Neural progenitor cell (in vitro differentiated cells): ENCODE measurements at regions not wholly inside any gene's neighbourhood (a gene's known extent, or its start where the extent isn't known, plus 50 kb on each side); places are given as distances from the start of the nearest gene placed in this dataset.
"Not testable (repeated sequence)": the region's sequence is repeated elsewhere in the genome, so short reads cannot be mapped to it uniquely, and the experiment has no call there.

Source experiments
- DNase-seq: peaks from one replicate; pipeline ENCODE4 v3.0.0-alpha.2; 2016; ENCODE audit warnings: low spot score
- H2AFZ ChIP-seq: fragments of 200-600 bp; sonication (generic); replicated peaks from 2 replicates; pipeline ENCODE4 v1.6.1; 2016; ENCODE audit warnings: antibody characterized with exemption
- H3F3A ChIP-seq: fragments of 200-600 bp; sonication (generic); 2 replicates; pipeline ENCODE4 v1.6.1; 2016; ENCODE audit warnings: antibody characterized with exemption, low read depth
- H3K27ac ChIP-seq: fragments of 200-600 bp; sonication (generic); 2 replicates; pipeline ENCODE4 v1.5.1; 2016; ENCODE audit warnings: mild to moderate bottlenecking
- H3K27me3 ChIP-seq: fragments of 200-600 bp; sonication (generic); 2 replicates; pipeline ENCODE4 v1.6.1; 2016; ENCODE audit warnings: mild to moderate bottlenecking, moderate library complexity
- H3K36me3 ChIP-seq: fragments of 200-600 bp; sonication (generic); 2 replicates; pipeline ENCODE4 v1.5.1; 2016
- H3K4me1 ChIP-seq: fragments of 200-600 bp; sonication (generic); 2 replicates; pipeline ENCODE4 v1.6.1; 2016; ENCODE audit warnings: mixed run types
- H3K4me2 ChIP-seq: fragments of 200-600 bp; sonication (generic); 2 replicates; pipeline ENCODE4 v1.6.1; 2016
- H3K4me3 ChIP-seq: fragments of 200-600 bp; sonication (generic); 2 replicates; pipeline ENCODE4 v1.5.1; 2016
- H3K79me2 ChIP-seq: fragments of 200-600 bp; sonication (generic); 2 replicates; pipeline ENCODE4 v1.6.1; 2016; ENCODE audit warnings: low read depth
- H3K9ac ChIP-seq: fragments of 200-600 bp; sonication (generic); 2 replicates; pipeline ENCODE4 v1.6.1; 2016
- H3K9me3 ChIP-seq: fragments of 200-600 bp; sonication (generic); 2 replicates; pipeline ENCODE4 v1.5.1; 2016; ENCODE audit warnings: low read depth
- H4K20me1 ChIP-seq: fragments of 200-600 bp; sonication (generic); 2 replicates; pipeline ENCODE4 v1.6.1; 2016; ENCODE audit warnings: low read depth
- H3K27ac Mint-ChIP-seq: 3 replicates; pipeline ENCODE4 v1.8.0; 2021; ENCODE audit warnings: mixed read lengths
- H3K27me3 Mint-ChIP-seq: 2 replicates; pipeline ENCODE4 v1.8.0; 2022; ENCODE audit warnings: low read depth, mild to moderate bottlenecking, inconsistent platforms, moderate library complexity, mixed read lengths; ENCODE audit not compliant: insufficient read depth
- H3K36me3 Mint-ChIP-seq: 3 replicates; pipeline ENCODE4 v1.8.0; 2021; ENCODE audit warnings: mixed read lengths
- H3K4me1 Mint-ChIP-seq: 3 replicates; pipeline ENCODE4 v1.8.0; 2021; ENCODE audit warnings: mixed read lengths
- H3K4me3 Mint-ChIP-seq: 3 replicates; pipeline ENCODE4 v1.8.0; 2021; ENCODE audit warnings: mild to moderate bottlenecking, moderate library complexity, mixed read lengths
- H3K9me3 Mint-ChIP-seq: 3 replicates; pipeline ENCODE4 v1.8.0; 2020; ENCODE audit warnings: mixed read lengths
- EZH2 ChIP-seq: fragments of 200-600 bp; sonication (generic); IDR thresholded peaks from 2 replicates; pipeline ENCODE4 v1.6.1; 2017; ENCODE audit warnings: antibody characterized with exemption, mild to moderate bottlenecking, moderate library complexity
- EZH2phosphoT487 ChIP-seq: fragments of 200-600 bp; sonication (generic); IDR thresholded peaks from 2 replicates; pipeline ENCODE4 v1.6.1; 2017; ENCODE audit warnings: antibody characterized with exemption
- TF ChIP-seq, protein P1 (sequence below): fragments of 200-600 bp; sonication (generic); IDR thresholded peaks from 2 replicates; pipeline ENCODE4 v1.5.1; 2017; ENCODE audit warnings: antibody characterized with exemption, mild to moderate bottlenecking

DNA sequence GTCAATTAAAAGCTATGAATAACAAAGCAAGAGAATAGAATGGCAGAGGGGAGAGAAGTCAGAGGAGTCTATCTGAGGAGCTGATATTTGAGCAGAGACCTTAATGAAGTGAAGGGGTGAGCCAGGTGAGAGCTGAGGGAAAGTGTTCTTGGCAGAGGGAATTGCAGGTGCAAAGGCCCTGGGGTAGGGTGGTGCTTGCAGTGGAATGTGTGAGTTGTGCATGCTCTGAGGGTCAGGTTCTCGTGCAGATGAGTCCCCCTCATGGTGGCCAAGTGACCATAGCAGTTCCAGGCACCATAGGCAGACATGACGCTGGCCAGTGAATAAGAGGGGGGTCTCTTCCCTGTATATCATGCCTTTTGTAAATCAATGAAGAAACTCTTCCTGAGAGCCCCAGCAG, 58.9 kb upstream of the ALX4 start:
- Mint-ChIP-seq H3K4me1 (peaks cover 16% of the 10 kb centered on the region), H3K36me3 (no peaks in the 10 kb centered on the region), H3K27ac (no peak overlapping the region), H3K4me3 (no peak overlapping the region), H3K9me3 (no peaks in the 10 kb centered on the region), H3K27me3 (peaks cover 12% of the 10 kb centered on the region)
- Histone ChIP-seq H3F3A (no peaks in the 10 kb centered on the region), H3K4me2 (no peak overlapping the region), H3K9ac (no peak overlapping the region), H3K36me3 (no peaks in the 10 kb centered on the region), H4K20me1 (no peaks in the 10 kb centered on the region), H3K27me3 (no peaks in the 10 kb centered on the region), H3K79me2 (no peaks in the 10 kb centered on the region), H3K27ac (no peak overlapping the region), H3K9me3 (no peaks in the 10 kb centered on the region), H3K4me1 (peaks cover 5% of the 10 kb centered on the region), H3K4me3 (no peak overlapping the region), H2AFZ (no peak overlapping the region)
- TF ChIP-seq EZH2phosphoT487 (no peak), EZH2 (no peak)
- TF ChIP-seq, protein P1, sequence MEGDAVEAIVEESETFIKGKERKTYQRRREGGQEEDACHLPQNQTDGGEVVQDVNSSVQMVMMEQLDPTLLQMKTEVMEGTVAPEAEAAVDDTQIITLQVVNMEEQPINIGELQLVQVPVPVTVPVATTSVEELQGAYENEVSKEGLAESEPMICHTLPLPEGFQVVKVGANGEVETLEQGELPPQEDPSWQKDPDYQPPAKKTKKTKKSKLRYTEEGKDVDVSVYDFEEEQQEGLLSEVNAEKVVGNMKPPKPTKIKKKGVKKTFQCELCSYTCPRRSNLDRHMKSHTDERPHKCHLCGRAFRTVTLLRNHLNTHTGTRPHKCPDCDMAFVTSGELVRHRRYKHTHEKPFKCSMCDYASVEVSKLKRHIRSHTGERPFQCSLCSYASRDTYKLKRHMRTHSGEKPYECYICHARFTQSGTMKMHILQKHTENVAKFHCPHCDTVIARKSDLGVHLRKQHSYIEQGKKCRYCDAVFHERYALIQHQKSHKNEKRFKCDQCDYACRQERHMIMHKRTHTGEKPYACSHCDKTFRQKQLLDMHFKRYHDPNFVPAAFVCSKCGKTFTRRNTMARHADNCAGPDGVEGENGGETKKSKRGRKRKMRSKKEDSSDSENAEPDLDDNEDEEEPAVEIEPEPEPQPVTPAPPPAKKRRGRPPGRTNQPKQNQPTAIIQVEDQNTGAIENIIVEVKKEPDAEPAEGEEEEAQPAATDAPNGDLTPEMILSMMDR = no peak
- no peak for DNase-seq

DNA sequence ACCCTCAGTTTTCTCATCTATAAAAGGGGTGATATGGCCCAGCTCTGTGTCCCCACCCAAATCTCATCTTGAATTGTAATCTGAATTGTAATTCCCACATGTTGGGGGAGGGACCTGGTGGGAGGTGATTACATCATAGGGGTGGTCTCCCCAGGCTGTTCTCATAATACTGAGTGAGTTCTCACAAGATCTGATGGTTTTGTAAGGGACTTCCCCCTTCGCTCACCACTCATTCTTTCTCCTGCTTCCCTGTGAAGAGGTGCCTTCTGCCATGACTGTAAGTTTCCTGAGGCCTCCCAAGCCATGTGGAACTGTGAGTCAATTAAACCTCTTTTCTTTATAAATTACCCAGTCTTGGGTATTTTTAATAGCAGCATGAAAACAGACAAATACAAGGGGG, 61.1 kb upstream of the ALX4 start:
- H2AFZ ChIP-seq, H3K27me3 ChIP-seq, H3K4me1 ChIP-seq, H3K27ac ChIP-seq, H3K36me3 ChIP-seq, H3K79me2 ChIP-seq, H3K9me3 ChIP-seq, H4K20me1 ChIP-seq, H3F3A ChIP-seq, H3K4me2 ChIP-seq, DNase-seq, H3K27ac Mint-ChIP-seq, H3K36me3 Mint-ChIP-seq, H3K9ac ChIP-seq, H3K4me3 Mint-ChIP-seq, H3K4me3 ChIP-seq, H3K9me3 Mint-ChIP-seq: not testable (repeated sequence)
- peaks cover 10% of the 10 kb centered on the region for H3K27me3 Mint-ChIP-seq
- peaks cover 14% of the 10 kb centered on the region for H3K4me1 Mint-ChIP-seq

DNA sequence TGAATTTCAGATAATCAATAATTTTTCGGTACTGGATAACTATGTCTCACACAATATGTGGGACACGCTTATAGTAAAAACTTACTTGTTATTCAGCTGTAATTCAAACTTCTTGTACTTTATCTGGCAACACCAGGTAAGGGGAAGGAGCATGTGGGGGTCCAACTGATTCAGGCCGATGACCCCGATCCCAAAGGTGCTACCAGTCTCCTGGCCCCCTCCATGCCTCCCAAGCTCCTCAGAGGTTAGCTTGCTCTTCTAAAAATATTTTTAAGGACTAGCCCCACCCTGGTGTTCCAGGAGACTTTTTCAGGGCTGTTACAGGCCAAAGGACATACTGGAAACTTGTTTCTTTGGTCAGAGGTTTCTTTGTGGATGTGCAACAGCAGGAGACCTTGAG, 61.8 kb upstream of the ALX4 start:
- Histone ChIP-seq H3K4me1 (peaks cover under 1% of the 10 kb centered on the region), H3K27ac (no peak overlapping the region), H4K20me1 (no peaks in the 10 kb centered on the region), H3K36me3 (no peaks in the 10 kb centered on the region), H3K9ac (no peak overlapping the region), H3K9me3 (no peaks in the 10 kb centered on the region), H3K4me2 (no peak overlapping the region), H3F3A (no peaks in the 10 kb centered on the region), H2AFZ (no peak overlapping the region), H3K79me2 (no peaks in the 10 kb centered on the region), H3K27me3 (no peaks in the 10 kb centered on the region), H3K4me3 (no peak overlapping the region)
- no peak for DNase-seq
- no peak overlapping the region for H3K4me3 Mint-ChIP-seq
- H3K27ac Mint-ChIP-seq = no peak overlapping the region
- H3K36me3 Mint-ChIP-seq = no peaks in the 10 kb centered on the region
- peaks cover 5% of the 10 kb centered on the region for H3K9me3 Mint-ChIP-seq
- H3K27me3 Mint-ChIP-seq = peaks cover 5% of the 10 kb centered on the region
- H3K4me1 Mint-ChIP-seq = peaks cover 11% of the 10 kb centered on the region
- TF ChIP-seq EZH2 = no peak
- no peak for TF ChIP-seq EZH2phosphoT487
- TF ChIP-seq, protein P1 = no peak

DNA sequence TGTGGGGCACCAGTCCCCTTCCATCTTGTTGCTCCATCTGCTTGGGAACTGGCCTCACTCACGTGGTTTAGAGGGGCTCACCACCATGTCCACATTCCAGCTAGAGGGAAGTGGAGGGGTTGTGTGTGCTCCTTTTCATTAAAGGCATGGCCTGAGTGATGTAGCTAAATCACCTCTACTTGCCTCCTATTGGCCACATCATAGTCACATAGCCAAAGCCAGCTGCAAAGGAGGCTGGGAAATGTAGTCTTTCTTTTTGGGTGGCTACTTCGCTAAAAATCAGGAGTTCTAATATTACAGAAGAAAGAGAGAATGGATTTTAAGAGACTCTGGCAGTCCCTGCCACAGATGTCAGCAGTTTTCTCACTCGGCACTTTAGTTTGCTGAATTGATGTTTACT, 63.0 kb upstream of the ALX4 start:
- Mint-ChIP-seq H3K27ac (no peak overlapping the region), H3K36me3 (no peaks in the 10 kb centered on the region), H3K27me3 (peaks cover 5% of the 10 kb centered on the region), H3K4me1 (peaks cover 4% of the 10 kb centered on the region), H3K9me3 (peaks cover 5% of the 10 kb centered on the region), H3K4me3 (no peak overlapping the region)
- TF ChIP-seq EZH2 (no peak), EZH2phosphoT487 (no peak)
- TF ChIP-seq, protein P1 = no peak
- H3K9me3 ChIP-seq = no peaks in the 10 kb centered on the region
- H3K9ac ChIP-seq = no peak overlapping the region
- DNase-seq = peak; percentile 16
- H3K4me1 ChIP-seq = no peaks in the 10 kb centered on the region
- no peaks in the 10 kb centered on the region for H3K27me3 ChIP-seq
- no peak overlapping the region for H3K27ac ChIP-seq
- no peaks in the 10 kb centered on the region for H4K20me1 ChIP-seq
- H3K4me2 ChIP-seq = no peak overlapping the region
- peak overlapping the region; percentile 55 for H2AFZ ChIP-seq
- no peaks in the 10 kb centered on the region for H3K36me3 ChIP-seq
- no peaks in the 10 kb centered on the region for H3K79me2 ChIP-seq
- no peaks in the 10 kb centered on the region for H3F3A ChIP-seq
- H3K4me3 ChIP-seq = no peak overlapping the region
